ENCODE measurements at regions not wholly inside any gene's neighbourhood (a gene's known extent, or its start where the extent isn't known, plus 50 kb on each side); places are given as distances from the start of the nearest gene placed in this dataset.
"Not testable (repeated sequence)": the region's sequence is repeated elsewhere in the genome, so short reads cannot be mapped to it uniquely, and the experiment has no call there.

GRCh38 chr1:187933562-187934419 lies 1105.0 kb downstream of the PLA2G4A start:
- DNase-seq = no peak

- DNase-seq = no peak
Observed at GRCh38 chr1:187936667-187937066, 1107.9 kb downstream of the PLA2G4A start.

GRCh38 chr1:187938092-187938491 lies 1109.3 kb downstream of the PLA2G4A start:
- DNase-seq = no peak

- no peak for DNase-seq
Observed at GRCh38 chr1:187942986-187943385, 1114.2 kb downstream of the PLA2G4A start.

GRCh38 chr1:187943606-187944403 lies 1115.1 kb downstream of the PLA2G4A start:
- DNase-seq = no peak

GRCh38 chr1:187946661-187947060 lies 1117.9 kb downstream of the PLA2G4A start:
- not testable (repeated sequence) for DNase-seq

- no peak for DNase-seq
Observed at GRCh38 chr1:187947359-187947758, 1118.6 kb downstream of the PLA2G4A start.

- no peak for DNase-seq
Observed at GRCh38 chr1:187948170-187948794, 1119.5 kb downstream of the PLA2G4A start.

GRCh38 chr1:187949567-187949966 lies 1120.8 kb downstream of the PLA2G4A start:
- DNase-seq = no peak

GRCh38 chr1:187951817-187952216 lies 1123.1 kb downstream of the PLA2G4A start:
- DNase-seq = no peak

GRCh38 chr1:187952446-187952845 lies 1123.7 kb downstream of the PLA2G4A start:
- DNase-seq = no peak

GRCh38 chr1:187956975-187957374 lies 1128.2 kb downstream of the PLA2G4A start:
- no peak for DNase-seq

- DNase-seq = no peak
Observed at GRCh38 chr1:187958207-187958606, 1129.5 kb downstream of the PLA2G4A start.

- DNase-seq = no peak
Observed at GRCh38 chr1:187959062-187959461, 1130.3 kb downstream of the PLA2G4A start.

- DNase-seq = no peak
Observed at GRCh38 chr1:187960125-187960638, 1131.4 kb downstream of the PLA2G4A start.

GRCh38 chr1:187961895-187962294 lies 1133.1 kb downstream of the PLA2G4A start:
- no peak for DNase-seq

GRCh38 chr1:187971851-187972250 lies 1143.1 kb downstream of the PLA2G4A start:
- no peak for DNase-seq

GRCh38 chr1:187977298-187977697 lies 1148.5 kb downstream of the PLA2G4A start:
- DNase-seq = no peak

- DNase-seq = no peak
Observed at GRCh38 chr1:187985145-187985896, 1156.6 kb downstream of the PLA2G4A start.

- no peak for DNase-seq
Observed at GRCh38 chr1:187985897-187986654, 1157.3 kb downstream of the PLA2G4A start.

- no peak for DNase-seq
Observed at GRCh38 chr1:187987236-187987776, 1158.6 kb downstream of the PLA2G4A start.

Measured in CD4-positive, alpha-beta T cell treated with Interleukin-17A for 4 hours (primary cell).